Hepatocyte (in vitro differentiated cells): ENCODE measurements at regions not wholly inside any gene's neighbourhood (a gene's known extent, or its start where the extent isn't known, plus 50 kb on each side); places are given as distances from the start of the nearest gene placed in this dataset.

Experiments used
- DNase-seq: peaks from one replicate; pipeline ENCODE4 v3.0.0-alpha.2; 2016; ENCODE audit warnings: low spot score
- H2AFZ ChIP-seq: fragments of 200-600 bp; sonication (generic); 2 replicates; pipeline ENCODE4 v1.6.0; 2016; ENCODE audit warnings: antibody characterized with exemption, mild to moderate bottlenecking
- H3K27ac ChIP-seq: fragments of 200-600 bp; sonication (generic); 2 replicates; pipeline ENCODE4 v1.5.1; 2016; ENCODE audit warnings: mild to moderate bottlenecking
- H3K27me3 ChIP-seq: fragments of 200-600 bp; sonication (generic); 2 replicates; pipeline ENCODE4 v1.6.1; 2016
- H3K36me3 ChIP-seq: fragments of 200-600 bp; sonication (generic); replicated peaks from 2 replicates; pipeline ENCODE4 v1.5.1; 2016; ENCODE audit warnings: low read depth; ENCODE audit not compliant: insufficient read depth
- H3K4me1 ChIP-seq: fragments of 200-600 bp; sonication (generic); 2 replicates; pipeline ENCODE4 v1.5.1; 2016; ENCODE audit warnings: mild to moderate bottlenecking, moderate library complexity; ENCODE audit not compliant: insufficient read depth
- H3K4me2 ChIP-seq: fragments of 200-600 bp; sonication (generic); 2 replicates; pipeline ENCODE4 v1.6.0; 2016
- H3K4me3 ChIP-seq: fragments of 200-600 bp; sonication (generic); 2 replicates; pipeline ENCODE4 v1.5.1; 2016; ENCODE audit warnings: mild to moderate bottlenecking
- H3K79me2 ChIP-seq: fragments of 200-600 bp; sonication (generic); 2 replicates; pipeline ENCODE4 v1.6.0; 2017; ENCODE audit warnings: mild to moderate bottlenecking
- H3K9me2 ChIP-seq: fragments of 200-600 bp; sonication (generic); replicated peaks from 2 replicates; pipeline ENCODE4 v1.6.0; 2017; ENCODE audit warnings: mild to moderate bottlenecking; ENCODE audit not compliant: insufficient read depth
- H3K9me3 ChIP-seq: fragments of 200-600 bp; sonication (generic); 2 replicates; pipeline ENCODE4 v1.5.1; 2016; ENCODE audit warnings: low read depth, mild to moderate bottlenecking
- H4K20me1 ChIP-seq: fragments of 200-600 bp; sonication (generic); 2 replicates; pipeline ENCODE4 v1.6.0; 2016; ENCODE audit warnings: mild to moderate bottlenecking; ENCODE audit not compliant: insufficient read depth, poor library complexity, severe bottlenecking
- EZH2 ChIP-seq: fragments of 200-600 bp; sonication (generic); IDR thresholded peaks from 2 replicates; pipeline ENCODE4 v1.6.1; 2016; ENCODE audit warnings: antibody characterized with exemption, mild to moderate bottlenecking, borderline replicate concordance
- EZH2phosphoT487 ChIP-seq: fragments of 200-600 bp; sonication (generic); IDR thresholded peaks from one replicate; pipeline ENCODE4 v1.6.1; 2018; ENCODE audit warnings: antibody characterized with exemption, mild to moderate bottlenecking, low read depth, moderate library complexity; ENCODE audit not compliant: unreplicated experiment, severe bottlenecking
- WGBS: methylation state at CpG from one replicate; pipeline ENCODE4 v1.1.6; 2016; ENCODE audit warnings: low lambda C conversion rate; ENCODE audit errors: missing lambda C conversion rate; 5-methylcytosine and 5-hydroxymethylcytosine counted together
- TF ChIP-seq, protein P1 (sequence below): fragments of 200-600 bp; sonication (generic); IDR thresholded peaks from 2 replicates; pipeline ENCODE4 v1.5.1; 2016; ENCODE audit warnings: antibody characterized with exemption, mild to moderate bottlenecking; ENCODE audit not compliant: poor library complexity

DNA sequence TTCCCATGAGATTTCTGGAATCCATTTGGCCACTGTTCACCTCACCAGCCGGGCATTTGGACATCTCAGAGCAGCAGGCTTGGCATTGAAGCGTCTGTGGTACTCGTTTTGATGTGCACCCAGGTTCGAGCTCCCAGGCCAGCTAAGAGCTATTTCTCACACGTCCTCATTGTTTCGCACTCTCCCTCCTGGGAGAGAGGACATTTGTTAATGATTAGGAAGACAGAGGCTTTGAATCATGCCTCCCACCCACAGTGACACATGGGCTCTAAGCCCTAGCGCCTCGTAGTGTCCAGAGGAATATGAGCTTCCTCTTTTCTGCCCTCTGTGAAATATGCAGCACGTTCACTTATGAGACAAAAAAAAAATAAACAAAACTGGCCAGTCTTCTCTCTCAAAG, 361.8 kb downstream of the RND3 start:
- Histone ChIP-seq H3K9me2 (no peaks in the 10 kb centered on the region), H3K4me2 (peak overlapping the region; percentile 13), H3K9me3 (no peaks in the 10 kb centered on the region), H3K4me3 (no peak overlapping the region), H2AFZ (no peak overlapping the region), H4K20me1 (no peaks in the 10 kb centered on the region), H3K27ac (peak overlapping the region; percentile 5), H3K36me3 (no peaks in the 10 kb centered on the region), H3K79me2 (no peaks in the 10 kb centered on the region), H3K4me1 (peaks cover 18% of the 10 kb centered on the region), H3K27me3 (no peaks in the 10 kb centered on the region)
- TF ChIP-seq EZH2phosphoT487 (no peak), EZH2 (no peak)
- TF ChIP-seq, protein P1, sequence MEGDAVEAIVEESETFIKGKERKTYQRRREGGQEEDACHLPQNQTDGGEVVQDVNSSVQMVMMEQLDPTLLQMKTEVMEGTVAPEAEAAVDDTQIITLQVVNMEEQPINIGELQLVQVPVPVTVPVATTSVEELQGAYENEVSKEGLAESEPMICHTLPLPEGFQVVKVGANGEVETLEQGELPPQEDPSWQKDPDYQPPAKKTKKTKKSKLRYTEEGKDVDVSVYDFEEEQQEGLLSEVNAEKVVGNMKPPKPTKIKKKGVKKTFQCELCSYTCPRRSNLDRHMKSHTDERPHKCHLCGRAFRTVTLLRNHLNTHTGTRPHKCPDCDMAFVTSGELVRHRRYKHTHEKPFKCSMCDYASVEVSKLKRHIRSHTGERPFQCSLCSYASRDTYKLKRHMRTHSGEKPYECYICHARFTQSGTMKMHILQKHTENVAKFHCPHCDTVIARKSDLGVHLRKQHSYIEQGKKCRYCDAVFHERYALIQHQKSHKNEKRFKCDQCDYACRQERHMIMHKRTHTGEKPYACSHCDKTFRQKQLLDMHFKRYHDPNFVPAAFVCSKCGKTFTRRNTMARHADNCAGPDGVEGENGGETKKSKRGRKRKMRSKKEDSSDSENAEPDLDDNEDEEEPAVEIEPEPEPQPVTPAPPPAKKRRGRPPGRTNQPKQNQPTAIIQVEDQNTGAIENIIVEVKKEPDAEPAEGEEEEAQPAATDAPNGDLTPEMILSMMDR = peak; percentile 15
- 58% methylated on average over 9 of the region's 9 CpGs for WGBS
- DNase-seq = peak; percentile 60

DNA sequence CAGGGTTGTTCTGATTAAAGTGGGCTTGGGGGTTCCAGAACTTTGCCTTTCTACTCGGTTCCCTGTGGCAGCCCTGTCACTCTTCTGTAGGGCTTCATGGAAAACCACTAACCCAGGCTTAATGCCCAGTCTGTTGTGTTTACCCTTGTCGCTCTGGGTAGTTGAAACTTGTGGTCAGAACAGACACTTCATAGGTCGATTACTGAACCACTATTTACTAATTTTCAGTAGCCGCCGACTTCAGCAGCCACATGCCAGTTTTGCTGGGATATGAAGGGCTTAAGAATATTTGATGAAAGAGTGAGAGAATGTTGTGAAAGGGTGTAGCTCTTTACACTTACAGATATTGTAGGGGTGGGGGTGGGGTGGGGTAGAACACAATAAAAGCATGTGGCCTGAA, 362.3 kb downstream of the RND3 start:
- DNase-seq = no peak
- 86% methylated on average over 5 of the region's 5 CpGs for WGBS
- Histone ChIP-seq H3K9me2 (no peaks in the 10 kb centered on the region), H3K4me1 (peaks cover 12% of the 10 kb centered on the region), H3K9me3 (no peaks in the 10 kb centered on the region), H3K79me2 (no peaks in the 10 kb centered on the region), H3K27ac (no peak overlapping the region), H4K20me1 (no peaks in the 10 kb centered on the region), H2AFZ (no peak overlapping the region), H3K36me3 (no peaks in the 10 kb centered on the region), H3K4me3 (no peak overlapping the region), H3K27me3 (no peaks in the 10 kb centered on the region), H3K4me2 (no peak overlapping the region)
- TF ChIP-seq, protein P1 = no peak
- TF ChIP-seq EZH2 (no peak), EZH2phosphoT487 (no peak)

DNA sequence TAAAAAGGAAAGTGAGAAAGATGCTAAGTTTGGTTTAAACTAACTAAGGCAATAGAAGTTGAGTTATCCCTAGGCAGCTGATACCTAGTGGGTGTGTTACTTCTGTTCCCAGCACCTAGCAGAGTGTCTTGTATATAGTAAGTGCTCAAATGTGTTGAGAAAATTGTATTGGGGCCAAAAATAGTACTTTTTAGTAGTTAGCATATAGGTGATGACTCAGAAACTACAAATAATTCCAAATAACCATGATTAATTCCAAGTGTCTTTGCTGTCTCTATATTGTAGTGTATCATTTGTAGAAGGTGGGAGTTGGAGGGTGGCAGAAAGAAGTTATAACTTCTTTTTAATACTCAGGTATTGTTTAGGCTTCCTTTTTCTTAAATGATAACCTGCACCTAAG, 362.7 kb downstream of the RND3 start:
- peaks cover 8% of the 10 kb centered on the region for H3K4me1 ChIP-seq
- TF ChIP-seq EZH2 (no peak), EZH2phosphoT487 (no peak)
- TF ChIP-seq, protein P1 = no peak
- no peak overlapping the region for H3K27ac ChIP-seq
- DNase-seq = no peak
- H2AFZ ChIP-seq = no peak overlapping the region
- H3K36me3 ChIP-seq = no peaks in the 10 kb centered on the region
- no peaks in the 10 kb centered on the region for H3K79me2 ChIP-seq
- no peaks in the 10 kb centered on the region for H3K9me3 ChIP-seq
- H3K4me2 ChIP-seq = no peak overlapping the region
- no peak overlapping the region for H3K4me3 ChIP-seq
- no peaks in the 10 kb centered on the region for H3K27me3 ChIP-seq
- H3K9me2 ChIP-seq = no peaks in the 10 kb centered on the region
- H4K20me1 ChIP-seq = no peaks in the 10 kb centered on the region
